ENCODE measurements at regions not wholly inside any gene's neighbourhood (a gene's known extent, or its start where the extent isn't known, plus 50 kb on each side); places are given as distances from the start of the nearest gene placed in this dataset.

GRCh38 chr1:53394306-53394705 lies 64.9 kb upstream of the DMRTB1 start:
- TF ChIP-seq CTCF (IDR thresholded peaks at IDR 0.05): no peak
- TF ChIP-seq REST (IDR thresholded peaks at IDR 0.05; ENCODE audit: insufficient read depth in 1 of 2, low read depth in 2 of 2, low read length in 1 of 2): no peak
- no peak for TF ChIP-seq POLR2AphosphoS5 (IDR thresholded peaks at IDR 0.05; ENCODE audit: low read depth, low read length)
- TF ChIP-seq SIN3A (IDR thresholded peaks at IDR 0.05; ENCODE audit: borderline replicate concordance, insufficient read depth, low read depth, low read length): no peak
- TF ChIP-seq TCF7L2 (IDR thresholded peaks at IDR 0.05; ENCODE audit: low read depth, low read length): no peak
